ENCODE measurements at regions not wholly inside any gene's neighbourhood (a gene's known extent, or its start where the extent isn't known, plus 50 kb on each side); places are given as distances from the start of the nearest gene placed in this dataset.

- CTCF ChIA-PET: no interaction called here
- POLR2A ChIA-PET: no interaction called here
- no peak for DNase-seq (ENCODE audit: extremely low spot score)
- TF ChIP-seq FOXM1 (IDR thresholded peaks at IDR 0.05; ENCODE audit: borderline replicate concordance) (no peak), SUZ12 (IDR thresholded peaks at IDR 0.05) (no peak), ARNT (IDR thresholded peaks at IDR 0.05) (no peak), FOXA1 (IDR thresholded peaks at IDR 0.05) (no peak)
Measured at GRCh38 chr7:132041108-132041507, 484.7 kb upstream of the PODXL start.

GRCh38 chr7:132035517-132036362 is 479.3 kb upstream of the PODXL start:
- DNase-seq (ENCODE audit: extremely low spot score): no peak
- ChIA-PET CTCF (no interaction called here), POLR2A (no interaction called here)
- TF ChIP-seq BHLHE40 (IDR thresholded peaks at IDR 0.05; ENCODE audit: borderline replicate concordance): no peak
- no peak for TF ChIP-seq SP1 (IDR thresholded peaks at IDR 0.05)
- no peak for TF ChIP-seq ZNF384 (IDR thresholded peaks at IDR 0.05)
- TF ChIP-seq HDGF (IDR thresholded peaks at IDR 0.05; ENCODE audit: borderline replicate concordance): no peak

- DNase-seq (ENCODE audit: extremely low spot score): no peak
- ChIA-PET CTCF (no interaction called here), POLR2A (no interaction called here)
- TF ChIP-seq PKNOX1 (IDR thresholded peaks at IDR 0.05) (no peak), CTBP1 (IDR thresholded peaks at IDR 0.05; ENCODE audit: borderline replicate concordance) (no peak), TARDBP (IDR thresholded peaks at IDR 0.05) (no peak), FOXM1 (IDR thresholded peaks at IDR 0.05; ENCODE audit: borderline replicate concordance) (no peak), BHLHE40 (IDR thresholded peaks at IDR 0.05; ENCODE audit: borderline replicate concordance) (no peak), L3MBTL2 (conservative IDR thresholded peaks at IDR 0.05) (no peak), ARNT (IDR thresholded peaks at IDR 0.05) (no peak), SP1 (IDR thresholded peaks at IDR 0.05) (no peak), FOXK2 (IDR thresholded peaks at IDR 0.05) (no peak), NFRKB (IDR thresholded peaks at IDR 0.05) (no peak), LEF1 (IDR thresholded peaks at IDR 0.05; ENCODE audit: borderline replicate concordance) (no peak), SUZ12 (IDR thresholded peaks at IDR 0.05) (no peak), FOXA1 (IDR thresholded peaks at IDR 0.05) (no peak), ELF4 (IDR thresholded peaks at IDR 0.05) (no peak), ZNF384 (IDR thresholded peaks at IDR 0.05) (no peak), HDGF (IDR thresholded peaks at IDR 0.05; ENCODE audit: borderline replicate concordance) (no peak)
Measured at GRCh38 chr7:132034748-132035416, 478.5 kb upstream of the PODXL start.

GRCh38 chr7:132030883-132031282 is 474.5 kb upstream of the PODXL start:
- no peak for DNase-seq (ENCODE audit: extremely low spot score)
- no peak for TF ChIP-seq CTBP1 (IDR thresholded peaks at IDR 0.05; ENCODE audit: borderline replicate concordance)
- no peak for TF ChIP-seq L3MBTL2 (conservative IDR thresholded peaks at IDR 0.05)
- TF ChIP-seq HDGF (IDR thresholded peaks at IDR 0.05; ENCODE audit: borderline replicate concordance): no peak
- TF ChIP-seq FOXA1 (IDR thresholded peaks at IDR 0.05): no peak
- TF ChIP-seq NFRKB (IDR thresholded peaks at IDR 0.05): no peak
- no peak for TF ChIP-seq SP1 (IDR thresholded peaks at IDR 0.05)
- TF ChIP-seq SUZ12 (IDR thresholded peaks at IDR 0.05): no peak
- TF ChIP-seq ELF4 (IDR thresholded peaks at IDR 0.05): no peak
- TF ChIP-seq ZNF384 (IDR thresholded peaks at IDR 0.05): no peak
- TF ChIP-seq FOXK2 (IDR thresholded peaks at IDR 0.05): no peak
- no peak for TF ChIP-seq BHLHE40 (IDR thresholded peaks at IDR 0.05; ENCODE audit: borderline replicate concordance)
- TF ChIP-seq FOXM1 (IDR thresholded peaks at IDR 0.05; ENCODE audit: borderline replicate concordance): no peak
- TF ChIP-seq ARNT (IDR thresholded peaks at IDR 0.05): no peak
- no peak for TF ChIP-seq PKNOX1 (IDR thresholded peaks at IDR 0.05)
- TF ChIP-seq TARDBP (IDR thresholded peaks at IDR 0.05): no peak
- TF ChIP-seq LEF1 (IDR thresholded peaks at IDR 0.05; ENCODE audit: borderline replicate concordance): no peak
- CTCF ChIA-PET: no interaction called here
- POLR2A ChIA-PET: no interaction called here

- ChIA-PET CTCF (no interaction called here), POLR2A (no interaction called here)
- no peak for TF ChIP-seq FOXA1 (IDR thresholded peaks at IDR 0.05)
- no peak for TF ChIP-seq FOXM1 (IDR thresholded peaks at IDR 0.05; ENCODE audit: borderline replicate concordance)
- TF ChIP-seq SUZ12 (IDR thresholded peaks at IDR 0.05): no peak
- TF ChIP-seq PKNOX1 (IDR thresholded peaks at IDR 0.05): no peak
- TF ChIP-seq ELF4 (IDR thresholded peaks at IDR 0.05): no peak
- TF ChIP-seq SP1 (IDR thresholded peaks at IDR 0.05): no peak
- no peak for TF ChIP-seq ARNT (IDR thresholded peaks at IDR 0.05)
- TF ChIP-seq L3MBTL2 (conservative IDR thresholded peaks at IDR 0.05): no peak
- no peak for TF ChIP-seq CTBP1 (IDR thresholded peaks at IDR 0.05; ENCODE audit: borderline replicate concordance)
- TF ChIP-seq NFRKB (IDR thresholded peaks at IDR 0.05): no peak
- TF ChIP-seq TARDBP (IDR thresholded peaks at IDR 0.05): no peak
- no peak for TF ChIP-seq ZNF384 (IDR thresholded peaks at IDR 0.05)
- TF ChIP-seq BHLHE40 (IDR thresholded peaks at IDR 0.05; ENCODE audit: borderline replicate concordance): no peak
- DNase-seq (ENCODE audit: extremely low spot score): no peak
Measured at GRCh38 chr7:132030086-132030568, 473.7 kb upstream of the PODXL start.
